C4-2B (cell line): ENCODE measurements at regions not wholly inside any gene's neighbourhood (a gene's known extent, or its start where the extent isn't known, plus 50 kb on each side); places are given as distances from the start of the nearest gene placed in this dataset.

Experiments
- ZFX ChIP-seq: fragments of 450-650 bp; IDR thresholded peaks from 2 replicates; pipeline ENCODE4 v1.6.1; 2017
- TF ChIP-seq, protein P1 (sequence below): fragments of 450-650 bp; conservative IDR thresholded peaks from 2 replicates; pipeline ENCODE4 v1.5.1; 2017; ENCODE audit warnings: mild to moderate bottlenecking

DNA sequence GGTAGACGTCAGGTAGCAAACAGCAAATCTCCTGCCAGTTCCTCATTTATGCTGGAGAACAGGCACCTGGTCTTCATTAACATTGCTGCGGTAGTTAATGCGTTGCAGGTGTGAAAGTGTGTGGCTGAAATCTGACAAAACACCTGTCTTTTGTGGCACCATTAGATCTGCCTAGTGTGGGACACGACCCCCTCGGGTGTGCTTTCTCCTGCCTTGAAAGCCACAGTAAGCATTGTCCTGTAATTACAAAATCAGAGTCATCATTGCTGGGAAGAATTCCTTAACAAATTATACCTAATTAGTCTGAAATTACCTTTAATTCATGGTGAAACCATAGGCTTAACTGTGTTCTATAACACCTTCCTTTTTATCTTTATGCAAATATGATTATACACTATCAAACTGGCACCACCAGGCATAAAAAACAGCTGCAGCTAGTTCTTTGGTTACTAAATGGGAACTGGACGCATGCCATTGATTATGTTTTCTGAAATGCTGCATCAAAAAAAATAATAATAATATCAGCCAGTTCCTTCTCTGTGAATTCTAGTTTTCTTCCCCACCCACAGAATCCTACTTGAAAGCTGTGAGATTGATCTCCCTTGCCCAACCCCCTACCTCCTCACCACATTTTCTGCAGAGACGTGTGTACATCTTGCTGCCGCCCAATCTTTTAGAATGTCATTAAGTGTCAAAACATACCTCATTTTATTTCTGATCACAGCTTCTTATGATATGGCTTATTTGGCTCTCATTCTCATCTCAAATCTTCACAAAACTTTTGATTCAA lies 374.0 kb downstream of the NFIB start:
- TF ChIP-seq, protein P1, sequence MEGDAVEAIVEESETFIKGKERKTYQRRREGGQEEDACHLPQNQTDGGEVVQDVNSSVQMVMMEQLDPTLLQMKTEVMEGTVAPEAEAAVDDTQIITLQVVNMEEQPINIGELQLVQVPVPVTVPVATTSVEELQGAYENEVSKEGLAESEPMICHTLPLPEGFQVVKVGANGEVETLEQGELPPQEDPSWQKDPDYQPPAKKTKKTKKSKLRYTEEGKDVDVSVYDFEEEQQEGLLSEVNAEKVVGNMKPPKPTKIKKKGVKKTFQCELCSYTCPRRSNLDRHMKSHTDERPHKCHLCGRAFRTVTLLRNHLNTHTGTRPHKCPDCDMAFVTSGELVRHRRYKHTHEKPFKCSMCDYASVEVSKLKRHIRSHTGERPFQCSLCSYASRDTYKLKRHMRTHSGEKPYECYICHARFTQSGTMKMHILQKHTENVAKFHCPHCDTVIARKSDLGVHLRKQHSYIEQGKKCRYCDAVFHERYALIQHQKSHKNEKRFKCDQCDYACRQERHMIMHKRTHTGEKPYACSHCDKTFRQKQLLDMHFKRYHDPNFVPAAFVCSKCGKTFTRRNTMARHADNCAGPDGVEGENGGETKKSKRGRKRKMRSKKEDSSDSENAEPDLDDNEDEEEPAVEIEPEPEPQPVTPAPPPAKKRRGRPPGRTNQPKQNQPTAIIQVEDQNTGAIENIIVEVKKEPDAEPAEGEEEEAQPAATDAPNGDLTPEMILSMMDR: no peak
- TF ChIP-seq ZFX: no peak
